ENCODE measurements at regions not wholly inside any gene's neighbourhood (a gene's known extent, or its start where the extent isn't known, plus 50 kb on each side); places are given as distances from the start of the nearest gene placed in this dataset.

GRCh38 chr4:24364249-24364648, 220.1 kb downstream of the DHX15 start:
- TF ChIP-seq CTCF (IDR thresholded peaks at IDR 0.05; ENCODE audit: low read depth, low read length, missing input control) = no peak
- no peak for TF ChIP-seq FOXA1 (IDR thresholded peaks at IDR 0.05)
- no peak for TF ChIP-seq RAD21 (IDR thresholded peaks at IDR 0.05)
- TF ChIP-seq, protein P1, sequence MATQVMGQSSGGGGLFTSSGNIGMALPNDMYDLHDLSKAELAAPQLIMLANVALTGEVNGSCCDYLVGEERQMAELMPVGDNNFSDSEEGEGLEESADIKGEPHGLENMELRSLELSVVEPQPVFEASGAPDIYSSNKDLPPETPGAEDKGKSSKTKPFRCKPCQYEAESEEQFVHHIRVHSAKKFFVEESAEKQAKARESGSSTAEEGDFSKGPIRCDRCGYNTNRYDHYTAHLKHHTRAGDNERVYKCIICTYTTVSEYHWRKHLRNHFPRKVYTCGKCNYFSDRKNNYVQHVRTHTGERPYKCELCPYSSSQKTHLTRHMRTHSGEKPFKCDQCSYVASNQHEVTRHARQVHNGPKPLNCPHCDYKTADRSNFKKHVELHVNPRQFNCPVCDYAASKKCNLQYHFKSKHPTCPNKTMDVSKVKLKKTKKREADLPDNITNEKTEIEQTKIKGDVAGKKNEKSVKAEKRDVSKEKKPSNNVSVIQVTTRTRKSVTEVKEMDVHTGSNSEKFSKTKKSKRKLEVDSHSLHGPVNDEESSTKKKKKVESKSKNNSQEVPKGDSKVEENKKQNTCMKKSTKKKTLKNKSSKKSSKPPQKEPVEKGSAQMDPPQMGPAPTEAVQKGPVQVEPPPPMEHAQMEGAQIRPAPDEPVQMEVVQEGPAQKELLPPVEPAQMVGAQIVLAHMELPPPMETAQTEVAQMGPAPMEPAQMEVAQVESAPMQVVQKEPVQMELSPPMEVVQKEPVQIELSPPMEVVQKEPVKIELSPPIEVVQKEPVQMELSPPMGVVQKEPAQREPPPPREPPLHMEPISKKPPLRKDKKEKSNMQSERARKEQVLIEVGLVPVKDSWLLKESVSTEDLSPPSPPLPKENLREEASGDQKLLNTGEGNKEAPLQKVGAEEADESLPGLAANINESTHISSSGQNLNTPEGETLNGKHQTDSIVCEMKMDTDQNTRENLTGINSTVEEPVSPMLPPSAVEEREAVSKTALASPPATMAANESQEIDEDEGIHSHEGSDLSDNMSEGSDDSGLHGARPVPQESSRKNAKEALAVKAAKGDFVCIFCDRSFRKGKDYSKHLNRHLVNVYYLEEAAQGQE (IDR thresholded peaks at IDR 0.05) = no peak
- TF ChIP-seq, protein P2, sequence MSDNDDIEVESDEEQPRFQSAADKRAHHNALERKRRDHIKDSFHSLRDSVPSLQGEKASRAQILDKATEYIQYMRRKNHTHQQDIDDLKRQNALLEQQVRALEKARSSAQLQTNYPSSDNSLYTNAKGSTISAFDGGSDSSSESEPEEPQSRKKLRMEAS (IDR thresholded peaks at IDR 0.05) = no peak
- TF ChIP-seq SP1 (IDR thresholded peaks at IDR 0.05) = no peak
- no peak for TF ChIP-seq EGR1 (IDR thresholded peaks at IDR 0.05; ENCODE audit: low read depth in 2 of 2)
- TF ChIP-seq JUND (IDR thresholded peaks at IDR 0.05) = no peak
- no peak for TF ChIP-seq HNF4G (IDR thresholded peaks at IDR 0.05)
